Mesendoderm (in vitro differentiated cells): ENCODE measurements at regions not wholly inside any gene's neighbourhood (a gene's known extent, or its start where the extent isn't known, plus 50 kb on each side); places are given as distances from the start of the nearest gene placed in this dataset.

Experiments used
- DNase-seq: peaks from one replicate; pipeline ENCODE4 v3.0.0; 2013
- H2AK5ac ChIP-seq: 2 replicates; pipeline ENCODE4 v1.6.1; 2013; ENCODE audit warnings: low read length, inconsistent platforms
- H2BK120ac ChIP-seq: 2 replicates; pipeline ENCODE4 v1.6.1; 2013; ENCODE audit warnings: low read depth, mild to moderate bottlenecking, low read length, moderate library complexity, mixed read lengths
- H2BK15ac ChIP-seq: replicated peaks from 2 replicates; pipeline ENCODE4 v1.6.1; 2013; ENCODE audit warnings: low read depth, mild to moderate bottlenecking, moderate library complexity
- H2BK5ac ChIP-seq: 2 replicates; pipeline ENCODE4 v1.6.1; 2013; ENCODE audit warnings: low read length, inconsistent platforms
- H3K18ac ChIP-seq: 2 replicates; pipeline ENCODE4 v1.6.1; 2013; ENCODE audit warnings: mild to moderate bottlenecking, low read length, mixed read lengths
- H3K23ac ChIP-seq: one replicate; pipeline ENCODE4 v1.6.1; 2013; ENCODE audit warnings: low read length
- H3K27ac ChIP-seq: 2 replicates; pipeline ENCODE4 v1.5.1; 2013; ENCODE audit warnings: low read depth, mild to moderate bottlenecking, inconsistent platforms, low read length, moderate library complexity
- H3K27me3 ChIP-seq: 2 replicates; pipeline ENCODE4 v1.6.1; 2013; ENCODE audit warnings: low read length, control low read depth, mild to moderate bottlenecking, inconsistent platforms; ENCODE audit not compliant: insufficient read depth, poor library complexity
- H3K36me3 ChIP-seq: 2 replicates; pipeline ENCODE4 v1.6.1; 2013; ENCODE audit warnings: low read length, inconsistent platforms; ENCODE audit not compliant: control insufficient read depth, insufficient read depth
- H3K4ac ChIP-seq: one replicate; pipeline ENCODE4 v1.6.1; 2013; ENCODE audit warnings: low read depth, mild to moderate bottlenecking, low read length, moderate library complexity
- H3K4me1 ChIP-seq: 2 replicates; pipeline ENCODE4 v1.6.1; 2013; ENCODE audit warnings: low read depth, low read length, inconsistent platforms; ENCODE audit not compliant: control insufficient read depth
- H3K4me2 ChIP-seq: 2 replicates; pipeline ENCODE4 v1.6.1; 2013; ENCODE audit warnings: low read length
- H3K4me3 ChIP-seq: 2 replicates; pipeline ENCODE4 v1.5.1; 2013; ENCODE audit warnings: mild to moderate bottlenecking, low read length
- H3K56ac ChIP-seq: one replicate; pipeline ENCODE4 v1.6.1; 2013; ENCODE audit warnings: low read length
- H3K79me1 ChIP-seq: 2 replicates; pipeline ENCODE4 v1.6.1; 2013; ENCODE audit warnings: low read length, inconsistent platforms
- H3K79me2 ChIP-seq: 2 replicates; pipeline ENCODE4 v1.6.1; 2013; ENCODE audit warnings: mild to moderate bottlenecking, low read length; ENCODE audit not compliant: control insufficient read depth, insufficient read depth
- H3K9ac ChIP-seq: 2 replicates; pipeline ENCODE4 v1.6.1; 2013; ENCODE audit warnings: low read length, inconsistent platforms
- H4K5ac ChIP-seq: one replicate; pipeline ENCODE4 v1.6.1; 2013; ENCODE audit warnings: low read length
- H4K8ac ChIP-seq: one replicate; pipeline ENCODE4 v1.6.1; 2013; ENCODE audit warnings: low read depth, mild to moderate bottlenecking, control low read depth, low read length, moderate library complexity
- WGBS: extraction: QIAGEN DNeasy Blood & Tissue Kit; methylation state at CpG from one replicate; pipeline ENCODE4 v1.1.7; 2013; ENCODE audit warnings: low lambda C conversion rate, missing lambda C conversion rate; ENCODE audit not compliant: insufficient coverage; ENCODE audit errors: extremely low coverage; 5-methylcytosine and 5-hydroxymethylcytosine counted together

DNA sequence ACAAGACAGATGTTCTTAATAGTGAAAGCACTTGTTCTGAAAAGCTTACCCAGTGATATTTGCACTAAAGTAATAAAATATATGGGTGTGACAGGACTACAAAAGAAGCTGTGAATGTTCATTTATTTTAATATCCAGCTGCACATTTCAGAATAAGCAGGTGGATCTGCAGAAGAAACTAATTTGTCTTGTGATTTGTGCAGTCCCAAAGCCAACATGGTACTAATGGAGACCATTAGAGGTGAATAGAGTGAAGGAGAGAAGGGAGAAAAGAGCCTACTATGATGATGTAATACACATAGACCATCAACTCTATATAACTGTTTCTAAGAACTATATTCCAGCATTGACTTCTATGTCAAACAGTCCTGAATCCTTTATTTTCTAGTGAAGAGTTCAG is 362.8 kb downstream of the ISL1 start:
- H3K4me1 ChIP-seq = no peaks in the 10 kb centered on the region
- H2BK5ac ChIP-seq = no peak overlapping the region
- no peak overlapping the region for H4K5ac ChIP-seq
- no peaks in the 10 kb centered on the region for H3K79me2 ChIP-seq
- H2BK120ac ChIP-seq = no peak overlapping the region
- H3K18ac ChIP-seq = no peak overlapping the region
- H2AK5ac ChIP-seq = no peak overlapping the region
- H3K27me3 ChIP-seq = no peaks in the 10 kb centered on the region
- no peak overlapping the region for H3K56ac ChIP-seq
- H3K4ac ChIP-seq = no peak overlapping the region
- H3K36me3 ChIP-seq = no peaks in the 10 kb centered on the region
- no peaks in the 10 kb centered on the region for H3K79me1 ChIP-seq
- H3K23ac ChIP-seq = no peak overlapping the region
- H4K8ac ChIP-seq = no peak overlapping the region
- H3K9ac ChIP-seq = no peak overlapping the region
- H3K27ac ChIP-seq = no peak overlapping the region
- H3K4me3 ChIP-seq = no peak overlapping the region
- no peak overlapping the region for H2BK15ac ChIP-seq
- H3K4me2 ChIP-seq = no peak overlapping the region
- DNase-seq = no peak

GRCh38 chr5:51748647-51749046 is 365.4 kb downstream of the ISL1 start:
- no CpG with 5 or more reads among the region's 2 CpGs for WGBS
- no peak overlapping the region for H2BK120ac ChIP-seq

More at GRCh38 chr5:51748647-51749046, 365.4 kb downstream of the ISL1 start:
- Histone ChIP-seq H2AK5ac (no peak overlapping the region), H3K79me1 (no peaks in the 10 kb centered on the region), H2BK5ac (no peak overlapping the region), H2BK15ac (no peak overlapping the region), H3K4me3 (no peak overlapping the region), H3K4me2 (no peak overlapping the region), H3K27me3 (no peaks in the 10 kb centered on the region), H3K18ac (no peak overlapping the region), H4K5ac (no peak overlapping the region), H3K56ac (no peak overlapping the region), H3K79me2 (no peaks in the 10 kb centered on the region), H3K27ac (no peak overlapping the region), H4K8ac (no peak overlapping the region), H3K9ac (no peak overlapping the region), H3K36me3 (no peaks in the 10 kb centered on the region), H3K23ac (no peak overlapping the region), H3K4ac (no peak overlapping the region), H3K4me1 (no peaks in the 10 kb centered on the region)
- no peak for DNase-seq
